ENCODE measurements at regions not wholly inside any gene's neighbourhood (a gene's known extent, or its start where the extent isn't known, plus 50 kb on each side); places are given as distances from the start of the nearest gene placed in this dataset.

DNA sequence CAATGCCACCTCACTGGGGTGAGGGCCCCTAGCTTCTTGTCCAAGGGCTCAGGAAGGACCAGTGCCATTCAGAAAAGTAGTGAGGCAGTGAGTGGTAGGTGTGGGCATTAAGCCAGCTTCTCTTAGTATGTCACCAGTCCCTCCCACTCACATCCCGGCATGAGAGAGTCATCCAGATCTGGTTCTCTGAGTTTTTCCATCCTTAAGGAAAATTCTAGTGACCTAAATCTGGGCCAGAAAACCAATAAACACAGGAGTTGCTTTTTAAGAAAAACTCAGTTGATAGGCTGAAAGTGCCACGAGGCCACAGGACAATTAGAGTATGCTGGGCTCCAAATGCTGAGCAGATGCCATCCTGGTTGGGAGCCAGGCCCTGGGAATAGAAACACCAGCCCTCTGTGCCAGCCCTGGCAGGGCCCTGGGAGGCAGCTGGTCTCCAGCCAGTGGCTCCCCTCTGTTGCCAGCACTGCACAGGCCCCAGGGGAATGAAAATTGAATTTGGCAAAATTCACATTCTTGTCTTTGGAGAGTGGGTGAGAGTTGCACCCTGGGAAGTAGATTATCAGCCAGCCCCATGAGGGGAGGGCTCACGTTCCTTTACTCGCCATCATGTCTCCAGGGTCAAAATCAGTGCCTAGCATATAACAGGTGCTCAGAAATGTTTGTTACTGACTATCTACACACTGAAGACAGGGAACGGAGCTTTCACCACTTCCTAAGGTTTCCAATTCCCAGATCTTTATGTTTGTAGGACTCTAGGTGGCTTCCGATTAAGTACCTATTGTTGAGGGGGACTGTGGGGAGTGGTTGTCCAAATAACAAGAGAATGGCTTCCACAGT lies 52.8 kb downstream of the FAM43A start:
- no peak for DNase-seq (ENCODE audit: low read depth)

- no peak for DNase-seq (ENCODE audit: low read depth)
Measured at GRCh38 chr3:194739498-194740284, 54.0 kb downstream of the FAM43A start.

DNA sequence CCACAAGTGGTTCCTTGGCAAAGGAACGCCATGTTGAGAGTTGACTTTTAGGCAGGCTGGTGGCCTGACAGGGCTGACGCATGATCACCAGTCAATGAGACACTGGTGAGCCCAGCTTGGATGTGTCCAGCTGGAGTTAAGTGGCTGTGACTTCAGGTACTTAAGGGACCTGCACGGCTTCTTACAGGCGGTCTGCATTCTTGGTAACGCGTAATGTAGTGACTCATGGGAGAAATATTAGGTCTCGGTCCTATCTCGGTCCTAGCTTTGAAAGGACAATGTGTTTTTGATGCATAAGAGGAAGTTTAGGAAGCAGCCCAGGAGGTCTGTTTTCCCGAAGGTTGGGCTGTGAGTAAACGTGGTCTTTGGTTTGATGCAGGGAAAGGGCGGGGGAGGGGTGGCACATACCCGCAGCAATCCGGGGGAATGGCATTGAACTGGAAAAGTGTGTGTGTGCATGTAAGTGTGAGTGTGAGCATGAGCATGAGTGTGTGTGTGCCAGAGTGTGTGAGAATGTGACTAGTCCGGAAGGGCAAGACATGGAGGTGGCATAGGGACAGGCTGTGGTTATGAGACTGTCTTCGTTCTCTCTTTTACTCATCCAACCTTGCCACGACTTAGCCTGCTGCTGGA lies 55.3 kb downstream of the FAM43A start:
- DNase-seq (ENCODE audit: low read depth) = no peak

- DNase-seq (ENCODE audit: low read depth) = no peak
Measured at GRCh38 chr3:194741916-194742315, 56.2 kb downstream of the FAM43A start.

- no peak for DNase-seq (ENCODE audit: low read depth)
Measured at GRCh38 chr3:194744826-194745225, 59.1 kb downstream of the FAM43A start.

- DNase-seq (ENCODE audit: low read depth) = no peak
Measured at GRCh38 chr3:194745422-194746184, 59.9 kb downstream of the FAM43A start.

DNA sequence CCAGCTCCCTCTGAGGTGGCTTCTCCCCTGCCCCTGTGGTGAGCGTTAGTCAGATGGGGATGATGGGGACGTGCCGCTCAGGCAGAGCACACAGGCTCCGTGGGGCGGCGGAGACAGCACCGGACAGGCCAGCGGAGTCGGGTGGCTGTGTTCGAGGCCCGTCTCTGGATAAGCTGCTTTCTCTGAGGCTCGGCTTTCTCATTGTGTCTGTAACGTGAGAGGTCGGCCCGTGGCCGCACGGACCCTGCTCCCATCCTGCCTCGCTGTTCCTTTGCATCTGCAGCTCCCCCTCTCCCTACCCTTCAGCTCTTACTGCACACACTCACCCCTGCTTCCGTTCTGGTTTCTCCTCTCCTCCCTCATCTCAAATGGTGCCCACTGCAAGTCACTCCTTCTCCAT lies 62.5 kb downstream of the FAM43A start:
- DNase-seq (ENCODE audit: low read depth) = no peak

DNA sequence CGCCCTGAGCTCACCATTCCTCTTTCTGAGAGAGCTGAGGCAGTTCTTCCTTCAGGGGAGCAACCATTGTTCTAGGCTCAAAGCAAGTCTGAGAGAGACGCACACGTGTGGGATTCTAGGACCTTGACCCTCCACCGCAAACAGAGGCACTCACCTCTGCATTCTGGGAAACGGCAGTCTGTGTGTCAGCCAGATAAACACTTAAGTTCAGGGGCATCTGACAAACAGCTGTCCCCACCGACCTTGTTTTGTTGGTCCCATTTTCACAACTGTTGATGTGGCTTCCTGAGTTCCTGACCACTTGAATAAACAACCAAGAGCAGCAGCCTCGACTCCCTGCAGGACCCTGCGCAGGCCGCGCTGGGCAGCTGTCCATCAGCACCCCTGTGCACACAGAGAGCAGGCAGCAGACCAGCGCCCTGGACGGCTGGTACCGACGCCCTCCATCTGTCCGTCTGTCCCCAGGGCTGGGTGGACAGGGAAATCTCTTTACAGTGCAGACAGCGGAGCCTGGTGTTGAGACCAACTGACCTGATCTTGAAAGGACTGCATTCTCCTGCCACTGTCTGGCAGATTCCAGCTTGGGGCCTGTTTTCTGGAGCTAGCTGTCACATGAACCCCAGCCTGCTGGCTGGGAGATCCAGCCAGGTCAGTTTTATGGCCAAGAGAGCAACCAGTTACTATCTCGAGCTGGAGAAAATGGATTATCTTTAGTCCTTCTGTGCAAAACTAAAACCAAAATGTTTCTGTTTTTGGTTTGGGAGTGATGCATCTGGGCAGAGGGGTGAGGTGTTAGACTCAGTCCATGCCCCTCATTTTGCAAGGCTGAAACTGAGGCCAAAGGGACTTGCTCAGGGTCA lies 64.2 kb downstream of the FAM43A start:
- no peak for DNase-seq (ENCODE audit: low read depth)

DNA sequence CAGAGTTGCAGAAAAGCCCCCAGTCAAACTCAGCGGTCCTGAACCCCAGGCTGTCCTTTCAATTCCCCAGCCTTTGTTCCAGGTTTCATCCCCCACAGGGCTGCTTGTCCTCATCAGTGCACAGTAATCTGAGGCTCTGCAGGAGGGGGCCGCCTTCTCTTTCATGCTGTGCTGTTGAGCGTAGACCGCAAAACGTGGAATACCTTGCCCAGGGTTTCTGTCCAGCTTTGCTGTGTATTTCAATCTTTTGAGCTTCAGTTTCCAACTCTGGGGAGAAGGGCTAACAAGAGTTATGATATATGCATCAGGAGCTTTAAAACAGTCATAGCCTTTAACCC lies 64.8 kb downstream of the FAM43A start:
- no peak for DNase-seq (ENCODE audit: low read depth)

- no peak for DNase-seq (ENCODE audit: low read depth)
Measured at GRCh38 chr3:194755671-194756459, 70.2 kb downstream of the FAM43A start.

DNA sequence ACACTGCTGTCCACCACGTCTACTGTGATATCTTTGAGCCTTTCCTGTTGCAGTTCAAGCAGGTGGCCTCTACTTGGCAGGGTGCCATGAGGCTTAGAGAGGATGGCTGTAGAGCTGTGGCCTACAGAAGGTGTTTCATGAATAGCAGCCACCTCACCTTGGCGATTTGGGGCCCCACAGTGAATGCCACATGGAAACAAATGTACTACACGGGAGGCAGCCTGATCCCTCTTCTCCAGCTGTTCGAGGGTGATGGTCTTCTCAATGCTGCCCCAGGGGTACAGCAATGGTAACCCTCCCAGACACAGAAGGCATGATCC lies 70.7 kb downstream of the FAM43A start:
- no peak for DNase-seq (ENCODE audit: low read depth)

- no peak for DNase-seq (ENCODE audit: low read depth)
Measured at GRCh38 chr3:194756791-194757325, 71.2 kb downstream of the FAM43A start.

GRCh38 chr3:194757647-194758061 lies 72.0 kb downstream of the FAM43A start:
- no peak for DNase-seq (ENCODE audit: low read depth)

DNA sequence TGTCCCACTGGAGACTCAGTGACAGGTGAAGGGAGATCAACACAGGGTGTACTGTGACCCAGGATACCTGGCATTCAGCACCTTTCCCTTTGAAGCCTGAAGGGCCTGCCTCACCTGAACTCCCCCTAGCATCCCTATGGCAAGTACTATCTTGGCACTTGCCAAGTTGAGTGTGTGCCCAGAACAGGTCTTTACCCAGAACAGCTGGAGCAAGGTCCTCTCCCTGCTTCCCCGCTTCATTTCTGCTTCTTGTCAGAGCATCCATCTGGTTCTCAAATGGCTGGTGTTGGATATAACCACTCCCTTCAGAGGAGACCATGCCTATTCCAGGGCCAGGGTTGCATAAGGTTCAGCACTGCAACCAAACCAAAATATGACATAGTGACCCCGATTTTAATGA lies 73.0 kb downstream of the FAM43A start:
- DNase-seq (ENCODE audit: low read depth) = no peak

- DNase-seq (ENCODE audit: low read depth) = no peak
Measured at GRCh38 chr3:194760494-194761137, 74.9 kb downstream of the FAM43A start.

- no peak for DNase-seq (ENCODE audit: low read depth)
Measured at GRCh38 chr3:194761384-194761783, 75.7 kb downstream of the FAM43A start.

DNA sequence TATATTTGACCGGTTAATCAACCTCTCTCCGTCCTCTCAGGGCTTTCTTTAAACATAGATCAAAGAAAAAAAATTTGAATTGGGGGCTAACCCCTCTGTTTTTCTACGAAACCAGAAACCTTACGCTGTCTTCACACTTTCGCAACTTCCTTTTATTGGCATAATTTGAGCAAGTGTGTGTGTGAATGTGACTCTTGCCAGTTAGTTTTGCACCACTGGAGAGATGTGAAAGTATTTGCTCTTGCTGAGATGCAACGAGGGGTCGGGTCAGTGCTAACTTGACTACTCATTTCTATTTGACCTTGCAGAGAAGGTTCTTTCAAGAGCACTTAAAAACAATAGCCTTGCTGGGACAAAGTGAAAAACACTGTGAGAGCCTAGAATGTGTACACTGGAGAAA lies 81.2 kb downstream of the FAM43A start:
- no peak for DNase-seq (ENCODE audit: low read depth)

GRCh38 chr3:194767446-194768207 lies 81.9 kb downstream of the FAM43A start:
- DNase-seq (ENCODE audit: low read depth) = no peak

DNA sequence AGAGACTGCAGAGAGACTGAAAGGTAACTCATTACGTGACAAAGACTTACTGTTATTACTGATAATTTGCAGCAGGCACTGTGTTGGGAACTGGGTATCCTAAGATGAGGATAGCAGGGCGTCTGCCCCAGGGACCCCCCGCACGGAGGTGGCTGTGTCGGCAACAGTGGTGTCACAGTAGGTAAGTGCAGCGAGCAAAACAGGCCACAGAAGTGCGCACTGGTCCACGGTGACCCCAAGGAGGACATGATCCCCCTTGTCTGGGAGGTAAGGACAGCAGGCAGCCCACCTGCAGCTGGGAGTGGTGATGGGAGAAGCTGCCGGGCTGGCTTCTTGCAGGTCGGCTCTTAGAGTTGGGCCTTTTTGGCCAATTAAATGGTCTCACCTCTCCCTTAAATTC lies 82.9 kb downstream of the FAM43A start:
- DNase-seq (ENCODE audit: low read depth) = no peak

Data from T-helper 22 cell (primary cell).